ENCODE measurements at regions not wholly inside any gene's neighbourhood (a gene's known extent, or its start where the extent isn't known, plus 50 kb on each side); places are given as distances from the start of the nearest gene placed in this dataset.

- in situ Hi-C loops (cut with MboI; ENCODE audit: low sequenced_read_pairs, unreplicated experiment), result no loop called here
- no peak for DNase-seq (ENCODE audit: low spot score)
- no peak for TF ChIP-seq CTCF (IDR thresholded peaks at IDR 0.05; ENCODE audit: borderline replicate concordance, control extremely low read depth, extremely low read depth, insufficient read depth, missing control alignments)
Observed at GRCh38 chr16:5433587-5433986, 336.0 kb upstream of the EEF2KMT start.

- no peak for TF ChIP-seq CTCF (IDR thresholded peaks at IDR 0.05; ENCODE audit: borderline replicate concordance, control extremely low read depth, extremely low read depth, insufficient read depth, missing control alignments)
- DNase-seq (ENCODE audit: low spot score), result no peak
- in situ Hi-C loops (cut with MboI; ENCODE audit: low sequenced_read_pairs, unreplicated experiment), result no loop called here
Observed at GRCh38 chr16:5432166-5432565, 334.6 kb upstream of the EEF2KMT start.

GRCh38 chr16:5430598-5430997, 333.0 kb upstream of the EEF2KMT start:
- DNase-seq (ENCODE audit: low spot score), result no peak
- no peak for TF ChIP-seq CTCF (IDR thresholded peaks at IDR 0.05; ENCODE audit: borderline replicate concordance, control extremely low read depth, extremely low read depth, insufficient read depth, missing control alignments)
- in situ Hi-C loops (cut with MboI; ENCODE audit: low sequenced_read_pairs, unreplicated experiment), result no loop called here

- TF ChIP-seq CTCF (IDR thresholded peaks at IDR 0.05; ENCODE audit: borderline replicate concordance, control extremely low read depth, extremely low read depth, insufficient read depth, missing control alignments), result no peak
- in situ Hi-C loops (cut with MboI; ENCODE audit: low sequenced_read_pairs, unreplicated experiment), result no loop called here
- no peak for DNase-seq (ENCODE audit: low spot score)
Observed at GRCh38 chr16:5428932-5429331, 331.3 kb upstream of the EEF2KMT start.

- DNase-seq (ENCODE audit: low spot score), result no peak
- no peak for TF ChIP-seq CTCF (IDR thresholded peaks at IDR 0.05; ENCODE audit: borderline replicate concordance, control extremely low read depth, extremely low read depth, insufficient read depth, missing control alignments)
- in situ Hi-C loops (cut with MboI; ENCODE audit: low sequenced_read_pairs, unreplicated experiment), result no loop called here
Observed at GRCh38 chr16:5427571-5427970, 330.0 kb upstream of the EEF2KMT start.

- no peak for TF ChIP-seq CTCF (IDR thresholded peaks at IDR 0.05; ENCODE audit: borderline replicate concordance, control extremely low read depth, extremely low read depth, insufficient read depth, missing control alignments)
- no peak for DNase-seq (ENCODE audit: low spot score)
- in situ Hi-C loops (cut with MboI; ENCODE audit: low sequenced_read_pairs, unreplicated experiment), result no loop called here
Observed at GRCh38 chr16:5422643-5423496, 325.3 kb upstream of the EEF2KMT start.

Data from GM13976 (cell line).